WI38 (cell line): ENCODE measurements at regions not wholly inside any gene's neighbourhood (a gene's known extent, or its start where the extent isn't known, plus 50 kb on each side); places are given as distances from the start of the nearest gene placed in this dataset.

Experiments
- H3K4me3 ChIP-seq: 2 replicates; pipeline ENCODE4 v1.5.1; 2011; ENCODE audit warnings: low read depth, mild to moderate bottlenecking, control low read depth, low read length
- TF ChIP-seq, protein P1 (sequence below): IDR thresholded peaks from 2 replicates; pipeline ENCODE4 v1.5.1; 2012; ENCODE audit warnings: low read depth, mild to moderate bottlenecking, control low read depth, low read length

DNA sequence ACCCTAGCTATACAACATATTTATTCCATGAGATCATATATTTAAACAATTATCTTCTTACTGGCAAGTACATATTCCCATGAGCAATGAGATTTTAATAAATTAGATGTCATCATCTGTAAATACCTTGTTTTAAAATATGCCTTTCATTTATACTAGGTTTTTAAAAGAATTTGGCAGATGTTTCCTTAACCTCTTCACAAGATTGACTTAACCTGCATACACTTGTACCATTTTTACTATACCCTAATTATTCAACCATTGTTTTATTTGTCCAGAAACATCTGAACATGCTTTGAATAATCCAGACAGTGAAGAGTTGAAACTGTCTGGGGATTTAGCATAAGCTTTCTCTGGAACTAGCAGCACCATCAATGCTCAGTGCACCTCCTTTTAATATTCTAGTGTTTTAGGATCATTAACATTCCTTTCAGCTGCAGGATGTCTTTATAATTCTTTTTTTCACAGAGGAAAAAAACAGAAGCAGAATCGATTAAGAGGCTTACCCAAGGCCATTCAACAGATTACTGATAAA, 188.0 kb upstream of the TENT5A start:
- TF ChIP-seq, protein P1, sequence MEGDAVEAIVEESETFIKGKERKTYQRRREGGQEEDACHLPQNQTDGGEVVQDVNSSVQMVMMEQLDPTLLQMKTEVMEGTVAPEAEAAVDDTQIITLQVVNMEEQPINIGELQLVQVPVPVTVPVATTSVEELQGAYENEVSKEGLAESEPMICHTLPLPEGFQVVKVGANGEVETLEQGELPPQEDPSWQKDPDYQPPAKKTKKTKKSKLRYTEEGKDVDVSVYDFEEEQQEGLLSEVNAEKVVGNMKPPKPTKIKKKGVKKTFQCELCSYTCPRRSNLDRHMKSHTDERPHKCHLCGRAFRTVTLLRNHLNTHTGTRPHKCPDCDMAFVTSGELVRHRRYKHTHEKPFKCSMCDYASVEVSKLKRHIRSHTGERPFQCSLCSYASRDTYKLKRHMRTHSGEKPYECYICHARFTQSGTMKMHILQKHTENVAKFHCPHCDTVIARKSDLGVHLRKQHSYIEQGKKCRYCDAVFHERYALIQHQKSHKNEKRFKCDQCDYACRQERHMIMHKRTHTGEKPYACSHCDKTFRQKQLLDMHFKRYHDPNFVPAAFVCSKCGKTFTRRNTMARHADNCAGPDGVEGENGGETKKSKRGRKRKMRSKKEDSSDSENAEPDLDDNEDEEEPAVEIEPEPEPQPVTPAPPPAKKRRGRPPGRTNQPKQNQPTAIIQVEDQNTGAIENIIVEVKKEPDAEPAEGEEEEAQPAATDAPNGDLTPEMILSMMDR: no peak
- no peak overlapping the region for H3K4me3 ChIP-seq

DNA sequence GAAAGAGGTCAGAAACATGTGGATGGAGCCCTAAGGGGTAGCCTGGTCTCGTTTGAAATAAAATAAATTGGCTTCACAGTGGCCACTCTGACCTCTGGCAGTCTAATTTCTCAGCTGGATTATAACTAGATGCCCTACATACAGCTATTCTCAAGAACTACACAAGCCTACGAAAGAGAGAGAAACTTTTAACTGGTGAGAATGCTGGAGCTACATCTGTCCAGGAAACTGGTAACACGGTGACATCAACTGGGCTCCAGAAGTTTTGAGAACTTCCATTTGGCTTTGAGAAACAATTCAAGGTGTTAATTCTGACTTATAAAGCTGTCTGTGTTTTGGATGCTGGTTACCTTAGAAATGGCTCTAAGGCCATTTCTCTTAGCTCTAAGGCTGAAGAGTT, 187.3 kb upstream of the TENT5A start:
- H3K4me3 ChIP-seq: no peak overlapping the region
- TF ChIP-seq, protein P1: no peak

DNA sequence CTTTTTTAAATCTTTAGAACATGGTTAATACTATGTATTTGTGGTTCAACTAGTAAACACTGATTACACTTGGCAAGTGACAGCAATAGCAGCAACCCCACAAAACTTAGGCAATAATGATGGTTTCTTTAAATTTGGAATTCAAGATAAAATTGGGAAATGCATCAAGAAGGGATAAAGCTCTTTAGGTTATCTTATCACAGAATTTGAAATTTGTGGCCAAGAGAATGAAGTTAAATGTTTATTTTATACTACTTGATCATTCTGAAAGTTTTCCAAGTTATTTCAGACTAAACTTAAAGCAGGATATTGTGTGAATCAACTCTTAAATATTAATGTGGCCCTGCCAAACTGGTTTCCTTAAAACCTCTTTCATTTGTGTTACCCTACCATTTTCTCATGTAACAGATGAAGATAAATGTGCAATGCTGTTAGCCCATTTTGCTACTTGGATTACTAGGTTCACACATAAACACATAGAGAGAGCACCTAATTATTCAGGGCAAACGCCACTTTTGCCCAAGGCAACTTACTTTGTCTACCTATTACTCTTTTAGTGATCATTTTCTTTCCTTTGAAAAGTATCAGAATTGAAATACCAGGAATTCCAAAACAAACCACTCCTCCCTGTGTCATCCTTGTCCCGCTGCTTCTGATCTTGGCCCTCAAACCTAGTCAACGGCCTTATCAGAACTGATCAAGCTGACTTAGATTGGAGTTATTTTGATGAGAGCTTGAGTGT, 186.7 kb upstream of the TENT5A start:
- no peak overlapping the region for H3K4me3 ChIP-seq

DNA sequence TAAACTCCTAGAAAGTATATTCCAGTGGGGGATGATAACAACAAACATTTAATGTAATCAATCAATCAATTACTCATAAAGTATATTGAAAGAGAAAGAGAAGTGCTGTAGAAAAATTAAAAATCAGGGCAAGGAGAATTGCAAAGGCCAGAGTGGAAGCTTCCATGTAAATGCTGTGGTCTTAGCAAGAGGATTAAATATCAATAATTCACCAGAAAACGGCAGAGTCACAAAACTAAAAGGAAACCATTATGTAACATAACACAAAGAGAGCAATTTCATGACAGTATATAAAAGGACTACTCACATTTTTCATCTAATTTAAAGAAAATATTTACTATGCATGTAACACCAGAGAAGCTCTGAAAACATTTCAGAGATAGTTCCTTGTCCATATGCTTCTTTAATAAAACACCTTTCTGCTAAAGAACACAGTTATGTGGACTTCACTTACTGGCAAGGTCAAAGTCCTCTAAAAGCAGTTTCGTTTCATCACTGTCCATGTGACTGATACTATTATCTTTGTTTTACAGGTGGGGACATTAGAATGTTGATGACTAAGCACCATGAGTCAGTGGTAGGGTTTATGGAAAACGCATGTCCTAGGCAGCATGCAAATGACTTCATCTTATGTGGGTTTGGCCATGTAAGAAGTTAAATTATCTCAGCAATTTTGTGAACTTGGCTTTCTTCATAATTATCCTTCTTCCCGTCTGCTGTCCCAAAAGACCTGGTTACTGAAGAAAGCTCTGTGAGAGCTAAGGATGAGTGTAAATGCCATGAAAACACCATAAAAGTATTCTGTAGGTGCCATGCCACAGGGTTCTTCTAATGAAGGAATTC, 185.8 kb upstream of the TENT5A start:
- TF ChIP-seq, protein P1: no peak
- H3K4me3 ChIP-seq: no peak overlapping the region

More for the DNA sequence above, 186.7 kb upstream of the TENT5A start:
- TF ChIP-seq, protein P1: no peak

DNA sequence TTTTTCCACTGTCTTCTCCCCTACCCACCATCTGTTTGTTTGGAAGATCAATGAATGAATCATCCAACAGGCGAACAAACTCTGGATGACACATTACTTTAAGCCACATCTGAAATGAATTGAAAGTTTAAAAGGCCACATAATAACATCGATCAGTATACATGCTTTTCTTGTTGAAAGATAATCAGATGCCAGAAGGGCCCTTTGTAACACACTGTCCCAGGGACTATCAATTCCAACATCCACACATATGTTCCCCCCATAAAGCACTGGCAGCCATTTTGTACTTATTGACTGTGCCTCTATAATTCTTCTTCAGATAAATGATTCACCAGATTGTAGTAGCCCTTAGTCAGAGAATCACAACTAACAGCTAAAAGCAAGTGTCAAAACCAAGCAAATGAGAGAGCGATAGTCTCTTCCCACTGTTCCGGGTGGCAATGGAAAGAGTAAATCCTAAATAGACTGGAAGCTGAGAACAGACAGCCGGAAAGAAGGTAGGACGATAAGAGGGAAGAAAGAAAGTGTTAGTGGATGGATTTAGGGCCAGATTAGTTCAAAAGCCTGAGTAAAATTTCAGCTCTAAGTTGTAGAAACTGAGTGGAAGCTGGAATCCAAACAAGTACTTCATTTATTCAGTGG, 184.9 kb upstream of the TENT5A start:
- TF ChIP-seq, protein P1: no peak

DNA sequence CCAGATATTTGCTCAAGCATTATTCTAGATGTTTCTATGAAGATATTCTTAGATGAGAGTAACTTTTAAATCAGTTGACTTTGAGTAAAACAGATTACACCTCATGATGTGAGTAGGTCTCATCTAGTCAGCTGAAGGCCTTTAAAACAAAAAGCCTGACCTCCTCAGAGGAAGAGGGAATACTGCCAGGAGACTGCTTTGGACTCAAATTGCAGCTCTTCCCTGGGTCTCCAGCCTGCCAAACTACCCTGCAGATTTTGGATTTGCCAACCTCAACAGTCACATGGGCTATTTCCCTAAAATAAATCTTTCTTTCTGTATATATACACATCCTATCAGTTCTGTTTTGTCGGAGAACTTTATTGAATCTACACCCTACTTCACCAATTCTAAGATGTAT, 182.5 kb upstream of the TENT5A start:
- no peak overlapping the region for H3K4me3 ChIP-seq
- TF ChIP-seq, protein P1: no peak

More for the DNA sequence above, 184.9 kb upstream of the TENT5A start:
- H3K4me3 ChIP-seq: no peak overlapping the region
